ENCODE measurements at regions not wholly inside any gene's neighbourhood (a gene's known extent, or its start where the extent isn't known, plus 50 kb on each side); places are given as distances from the start of the nearest gene placed in this dataset.

GRCh38 chr3:25237602-25238001, 190.5 kb upstream of the RARB start:
- H3K27ac ChIP-seq (ENCODE audit: insufficient read depth, low read depth, low read length): no peak overlapping the region
- ChIA-PET CTCF (interaction anchor here (1.0 kb wide), 1 partner anchor 356 kb away, joined by 3 read pairs; no protein-coding TSS in a partner anchor), POLR2A (no interaction called here)
- H2AFZ ChIP-seq (ENCODE audit: low read depth, low read length): no peak overlapping the region
- H3K9me3 ChIP-seq (replicated peaks; ENCODE audit: control insufficient read depth, insufficient read depth, low read length): no peaks in the 10 kb centered on the region
- no peaks in the 10 kb centered on the region for H3K27me3 ChIP-seq (ENCODE audit: control insufficient read depth in 2 of 2, insufficient read depth in 2 of 2, low read length in 2 of 2)
- H3K9ac ChIP-seq (replicated peaks; ENCODE audit: extremely low read depth, insufficient read depth, low read length): no peak overlapping the region
- H4K20me1 ChIP-seq (replicated peaks; ENCODE audit: control insufficient read depth, extremely low read depth, insufficient read depth, low read length): no peaks in the 10 kb centered on the region
- H3K4me2 ChIP-seq (ENCODE audit: insufficient read depth, low read length): no peak overlapping the region
- DNase-seq (ENCODE audit: low read depth, low spot score) (no peak), FAIRE-seq (no peak)
- H3K36me3 ChIP-seq (ENCODE audit: control insufficient read depth in 2 of 2, extremely low read depth in 1 of 2, insufficient read depth in 2 of 2, low read length in 2 of 2): no peaks in the 10 kb centered on the region
- no peaks in the 10 kb centered on the region for H3K9me1 ChIP-seq (replicated peaks; ENCODE audit: control insufficient read depth, extremely low read depth, insufficient read depth, low read length)
- TF ChIP-seq CTCF (IDR thresholded peaks at IDR 0.05; ENCODE audit: extremely low read depth in 1 of 2, insufficient read depth in 1 of 2, low read depth in 1 of 2, low read length in 2 of 2): no peak
- no peak for TF ChIP-seq FOS (IDR thresholded peaks at IDR 0.05; ENCODE audit: borderline replicate concordance, insufficient read depth, low read length)
- TF ChIP-seq POLR2AphosphoS5 (IDR thresholded peaks at IDR 0.05; ENCODE audit: insufficient read depth, low read depth, low read length): no peak
- TF ChIP-seq, protein P1, sequence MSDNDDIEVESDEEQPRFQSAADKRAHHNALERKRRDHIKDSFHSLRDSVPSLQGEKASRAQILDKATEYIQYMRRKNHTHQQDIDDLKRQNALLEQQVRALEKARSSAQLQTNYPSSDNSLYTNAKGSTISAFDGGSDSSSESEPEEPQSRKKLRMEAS (IDR thresholded peaks at IDR 0.05; ENCODE audit: insufficient read depth, insufficient read length): no peak
- TF ChIP-seq GATA2 (IDR thresholded peaks at IDR 0.05; ENCODE audit: insufficient read depth, insufficient read length, low read depth, low read length): no peak
- TF ChIP-seq JUN (IDR thresholded peaks at IDR 0.05; ENCODE audit: borderline replicate concordance, insufficient read depth, insufficient read length, low read depth): no peak
- no peak for TF ChIP-seq MYC (IDR thresholded peaks at IDR 0.05; ENCODE audit: low read depth, low read length)
- TF ChIP-seq POLR2A (IDR thresholded peaks at IDR 0.05; ENCODE audit: low read depth, low read length): no peak
- no peak for TF ChIP-seq EZH2 (IDR thresholded peaks at IDR 0.05; ENCODE audit: borderline replicate concordance, low read depth, low read length, severe bottlenecking)
- dilution Hi-C loops (cut with MboI; ENCODE audit: extremely low pct_ligation_motif_present, low sequenced_read_pairs): no loop called here
- H3K4me3 ChIP-seq (replicated peaks in 1 of 3; ENCODE audit: insufficient read depth in 1 of 3, low read depth in 1 of 3, low read length in 3 of 3): no peak overlapping the region
- H3K4me1 ChIP-seq (ENCODE audit: control insufficient read depth, extremely low read depth, insufficient read depth, low read length): no peaks in the 10 kb centered on the region
- no peaks in the 10 kb centered on the region for H3K79me2 ChIP-seq (ENCODE audit: control insufficient read depth, insufficient read depth, low read length)
- intact Hi-C loops (cut with micrococcal nuclease): no loop called here
- no TSS peak for BruUV-seq (replicated peaks)

Data from endothelial cell of umbilical vein (primary cell).